ENCODE measurements at regions not wholly inside any gene's neighbourhood (a gene's known extent, or its start where the extent isn't known, plus 50 kb on each side); places are given as distances from the start of the nearest gene placed in this dataset.

DNA sequence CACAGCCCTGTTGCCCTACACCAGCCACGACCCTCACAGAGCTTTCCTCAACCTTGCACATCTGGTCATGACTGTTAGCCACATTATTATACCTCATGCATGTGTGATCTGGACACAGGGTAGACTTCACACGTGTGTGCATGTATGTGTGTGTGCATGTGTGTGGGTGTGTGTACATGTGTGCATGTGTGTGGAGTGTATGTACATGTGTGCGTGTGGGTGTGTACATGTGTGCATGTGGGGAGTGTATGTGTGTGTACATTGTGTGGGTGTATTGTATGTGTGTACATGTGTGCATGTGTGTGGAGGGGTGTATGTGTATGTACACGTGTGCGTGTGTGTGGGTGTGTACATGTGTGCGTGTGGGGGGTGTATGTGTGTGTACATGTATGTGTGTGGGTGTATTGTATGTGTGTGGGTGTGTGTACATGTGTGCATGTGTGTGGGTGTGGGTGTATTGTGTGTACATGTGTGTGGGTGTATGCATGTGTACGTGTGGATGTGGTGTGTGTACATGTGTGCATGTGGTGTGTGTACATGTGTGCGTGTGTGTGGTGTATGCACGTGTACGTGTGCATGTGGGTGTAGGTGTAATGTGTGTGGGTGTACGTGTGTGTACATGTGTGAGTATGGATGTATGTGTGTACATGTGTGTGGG is 130.2 kb downstream of the C16orf95 start:
- TF ChIP-seq CTCF (conservative IDR thresholded peaks at IDR 0.05 in 1 of 2, IDR thresholded peaks at IDR 0.05 in 1 of 2; ENCODE audit: low read depth in 1 of 2, low read length in 2 of 2), result no peak
- TF ChIP-seq EZH2 (IDR thresholded peaks at IDR 0.05; ENCODE audit: low read length, missing control alignments), result no peak
